Activated CD4-positive, alpha-beta T cell treated with anti-CD3 and anti-CD28 coated beads for 4 hours (primary cell): ENCODE measurements at regions not wholly inside any gene's neighbourhood (a gene's known extent, or its start where the extent isn't known, plus 50 kb on each side); places are given as distances from the start of the nearest gene placed in this dataset.

ENCODE experiments used
- DNase-seq, 2 donors: peaks; one replicate each; pipeline ENCODE4 v3.0.0-alpha.2; 2020

DNA sequence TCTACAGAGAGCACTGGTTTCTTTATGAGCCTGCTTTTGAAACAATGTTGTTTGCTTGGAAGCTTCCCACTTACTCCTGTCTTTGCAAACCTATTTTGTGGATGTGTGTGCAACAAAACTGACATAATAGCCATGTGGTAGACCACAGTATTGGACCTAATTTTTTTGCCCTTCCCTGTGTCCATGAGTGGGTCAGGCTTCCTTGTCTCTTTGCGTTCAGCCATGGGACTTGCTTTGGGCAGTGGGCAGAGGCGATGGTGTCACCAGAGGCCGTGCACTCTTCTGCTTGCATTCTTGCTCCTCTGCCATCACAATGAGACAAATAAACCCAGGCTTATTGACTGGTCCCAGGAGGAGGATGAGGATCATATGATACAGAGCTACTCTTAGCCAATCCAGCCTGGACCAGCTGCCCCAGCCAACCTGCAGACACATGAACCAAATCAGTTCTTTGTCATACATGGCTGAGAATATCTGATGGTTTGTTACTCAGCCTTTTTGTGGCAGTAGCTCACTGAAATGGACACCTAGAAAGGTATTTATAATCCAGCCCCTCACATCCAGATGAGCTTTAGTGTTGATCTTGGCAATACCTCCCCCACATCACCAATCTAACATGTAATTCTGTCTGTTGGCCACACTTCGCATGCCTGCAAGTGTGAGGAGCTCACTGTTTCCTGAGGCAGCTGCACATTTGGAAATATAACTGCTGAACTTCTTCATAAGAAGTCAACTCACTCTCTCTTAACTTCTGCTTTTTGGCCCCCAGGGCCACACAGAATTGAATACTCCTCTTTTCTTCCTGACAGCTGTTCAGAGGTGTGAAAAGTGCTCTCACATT, 427.8 kb upstream of the ZMIZ1 start:
- DNase-seq = no peak

DNA sequence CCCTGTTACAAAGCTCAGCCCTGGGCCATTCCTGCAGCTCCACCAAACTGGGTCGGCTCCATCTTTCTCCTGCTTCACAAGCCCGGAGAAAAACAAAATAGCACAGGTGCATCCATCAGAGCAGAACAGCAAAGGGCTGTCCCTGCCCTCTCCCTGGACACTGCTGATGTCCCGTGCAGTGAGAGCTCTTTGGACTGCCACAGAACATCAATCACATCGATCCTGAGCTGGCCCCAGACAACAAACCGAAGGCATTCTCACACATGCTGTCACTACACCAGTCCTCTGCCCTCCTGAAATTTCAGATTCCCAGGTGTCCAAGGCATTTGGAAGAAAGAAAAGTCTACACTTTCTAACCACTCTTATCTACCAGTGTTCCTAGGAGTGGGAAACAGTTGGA, 427.1 kb upstream of the ZMIZ1 start:
- no peak for DNase-seq

DNA sequence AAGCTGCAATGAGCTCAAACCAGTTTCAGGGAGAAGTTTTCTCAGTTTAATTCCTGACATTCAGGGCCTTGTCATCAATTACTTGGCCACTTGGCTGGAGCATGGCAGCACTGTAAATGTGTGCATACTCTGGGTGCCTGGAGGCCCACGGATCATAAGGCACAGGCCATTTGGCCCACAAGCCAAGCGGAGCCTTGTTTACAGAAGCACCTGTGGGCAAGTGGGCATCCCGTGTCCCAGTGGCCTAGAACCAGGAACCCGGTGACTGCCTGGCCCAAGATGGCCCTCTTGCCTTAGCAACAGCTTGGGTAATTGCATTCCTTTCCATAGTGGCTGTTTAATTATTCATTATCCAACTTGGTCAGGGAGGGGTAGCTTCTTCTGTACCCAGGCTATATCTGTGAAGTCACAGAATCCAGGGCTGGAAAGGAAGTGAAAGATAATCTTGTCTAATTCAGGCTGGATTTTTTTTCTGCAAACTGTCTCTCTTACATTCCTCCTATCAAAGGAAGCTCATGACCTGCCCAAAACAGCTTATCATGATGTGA, 426.4 kb upstream of the ZMIZ1 start:
- no peak for DNase-seq

DNA sequence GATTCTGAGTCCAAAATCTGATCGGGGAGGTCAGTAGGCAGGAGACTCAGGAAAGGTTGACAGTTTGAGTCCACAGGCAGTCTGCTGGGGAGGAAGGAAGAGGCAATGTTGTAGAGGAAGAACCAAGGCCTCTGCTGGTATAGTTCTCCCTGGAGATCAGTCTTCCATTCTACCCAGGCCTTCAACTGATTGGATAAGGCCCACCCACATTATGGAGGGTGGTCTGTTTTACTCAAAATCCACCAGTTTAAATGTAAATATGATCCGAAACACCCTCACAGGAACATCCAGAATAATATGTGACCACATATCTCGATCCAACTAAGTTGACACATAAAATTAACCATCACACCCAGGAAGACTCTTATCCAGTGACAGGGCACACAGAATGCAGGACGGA, 425.3 kb upstream of the ZMIZ1 start:
- DNase-seq = no peak

DNA sequence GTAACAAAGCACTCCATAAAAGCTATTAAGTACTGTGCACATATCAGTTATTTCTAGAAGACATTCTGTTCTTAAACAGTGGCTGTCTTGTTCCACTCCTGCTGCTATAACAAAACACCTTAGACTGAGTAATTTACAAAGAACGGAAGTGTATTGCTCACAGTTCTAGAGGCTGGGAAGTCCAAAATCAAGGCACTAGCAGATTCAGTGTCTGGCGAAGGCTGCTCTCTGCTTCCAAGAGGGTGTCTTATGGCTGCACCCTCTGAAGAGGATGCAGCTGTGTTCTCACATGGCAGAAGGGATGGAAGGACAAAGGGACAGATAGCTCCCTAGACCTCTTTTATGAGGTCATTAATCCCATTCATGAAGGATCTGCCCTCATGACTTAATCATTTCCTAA, 424.2 kb upstream of the ZMIZ1 start:
- DNase-seq = no peak

DNA sequence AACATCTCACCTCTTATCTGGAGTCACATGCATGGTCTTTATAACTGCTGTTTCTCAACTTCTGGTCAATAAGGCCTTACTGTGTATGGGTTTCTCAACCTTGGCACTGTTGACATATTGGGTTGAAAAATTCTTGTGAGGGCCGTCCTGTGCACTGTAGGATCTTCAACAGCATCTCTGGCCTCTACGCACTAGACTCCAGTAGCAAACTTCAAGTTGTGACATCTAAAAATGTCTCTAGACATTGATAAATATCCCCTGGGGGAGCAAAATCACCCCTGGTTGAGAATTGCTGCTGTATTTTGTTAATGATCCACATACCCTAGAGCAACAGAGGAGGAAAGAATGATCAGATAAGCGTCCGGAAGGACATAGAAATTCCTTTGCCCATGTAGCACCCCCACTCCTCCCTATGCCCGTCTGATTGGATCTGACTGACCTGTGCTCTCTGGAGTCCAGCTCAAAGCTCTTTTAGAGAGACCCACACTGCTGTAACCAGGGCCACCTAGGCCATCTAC, 423.5 kb upstream of the ZMIZ1 start:
- DNase-seq = no peak

DNA sequence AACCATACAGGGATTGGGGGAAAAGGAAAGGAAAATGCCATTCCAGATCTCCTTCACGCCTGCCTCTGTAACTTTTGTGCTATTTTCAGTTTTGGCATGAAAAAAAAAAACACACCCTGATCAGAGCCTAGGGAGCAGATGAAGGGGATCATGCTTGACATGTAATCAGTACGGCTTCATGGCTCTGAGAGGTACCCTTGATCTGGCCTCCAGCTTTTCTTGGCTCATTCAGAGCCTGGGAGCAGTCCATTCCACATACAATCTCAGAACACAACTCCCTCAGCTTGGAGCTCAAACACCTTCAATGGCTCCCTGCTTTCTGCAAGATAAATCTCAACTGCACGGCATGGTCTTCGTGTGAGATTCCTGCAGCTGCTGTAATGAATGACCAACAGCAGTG, 422.8 kb upstream of the ZMIZ1 start:
- DNase-seq = no peak

DNA sequence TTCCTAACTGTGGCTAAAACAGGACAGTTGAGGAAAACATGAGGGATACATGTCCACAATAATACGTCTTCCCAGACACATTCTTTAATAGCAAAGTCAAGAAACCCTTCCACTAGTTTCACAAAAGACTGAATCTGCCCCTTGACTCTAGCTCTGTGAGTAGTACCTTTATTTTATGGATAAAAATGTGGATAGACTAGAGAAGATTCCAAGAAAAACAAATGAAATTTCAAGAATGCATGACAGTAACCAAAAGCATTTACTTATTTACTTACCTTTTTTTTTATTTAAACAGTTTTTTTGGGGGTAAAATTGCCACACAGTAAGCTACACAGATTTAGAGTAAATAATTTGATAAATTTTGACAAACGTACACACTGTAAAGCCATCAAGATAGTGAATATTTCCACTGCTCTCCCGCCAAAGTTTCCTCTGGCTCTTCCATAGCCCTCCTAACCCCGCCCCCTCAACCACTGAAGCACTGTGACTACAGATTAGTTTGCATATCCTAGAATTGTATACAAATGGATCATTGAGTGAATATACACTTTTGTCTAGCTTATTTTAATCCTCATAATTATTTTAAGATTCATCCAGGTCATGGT, 420.4 kb upstream of the ZMIZ1 start:
- DNase-seq = no peak

DNA sequence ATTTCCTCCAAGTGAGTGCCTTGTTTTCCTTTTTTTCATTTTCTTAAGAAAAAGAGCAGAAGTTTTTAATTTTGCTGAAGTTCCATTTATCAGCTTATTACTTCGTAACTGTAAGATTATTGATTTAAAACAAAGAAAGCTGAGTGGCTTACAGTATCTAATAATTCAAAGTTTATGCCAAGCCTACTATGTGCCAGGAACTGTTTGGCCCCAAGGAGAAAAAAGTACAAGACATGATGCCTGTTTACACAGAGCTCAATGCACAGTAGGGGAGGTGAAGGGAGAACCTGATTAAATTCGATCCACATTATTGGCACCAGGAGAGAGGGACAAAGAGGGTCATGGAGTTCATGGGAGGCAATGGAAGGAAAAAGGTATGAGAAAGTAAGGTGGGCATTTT, 419.3 kb upstream of the ZMIZ1 start:
- no peak for DNase-seq

DNA sequence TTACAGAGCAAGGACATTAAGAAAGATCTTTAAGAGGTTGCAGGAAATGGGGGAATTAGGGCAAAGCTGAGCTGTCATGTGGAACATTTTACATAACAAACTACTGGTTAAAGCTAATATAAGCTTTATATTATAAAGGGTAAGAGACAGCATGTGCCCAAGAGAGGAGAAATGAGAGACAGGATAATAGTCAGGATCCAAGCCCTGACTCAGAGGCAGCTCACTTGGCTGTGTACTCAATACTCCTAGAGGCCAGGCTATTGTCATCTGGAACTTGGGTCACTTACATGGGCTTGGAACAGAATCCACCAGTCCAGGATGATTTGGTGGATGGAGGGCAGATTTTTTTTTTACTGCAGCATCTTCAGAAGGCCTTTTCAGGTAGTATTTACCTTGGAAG, 418.6 kb upstream of the ZMIZ1 start:
- no peak for DNase-seq

DNA sequence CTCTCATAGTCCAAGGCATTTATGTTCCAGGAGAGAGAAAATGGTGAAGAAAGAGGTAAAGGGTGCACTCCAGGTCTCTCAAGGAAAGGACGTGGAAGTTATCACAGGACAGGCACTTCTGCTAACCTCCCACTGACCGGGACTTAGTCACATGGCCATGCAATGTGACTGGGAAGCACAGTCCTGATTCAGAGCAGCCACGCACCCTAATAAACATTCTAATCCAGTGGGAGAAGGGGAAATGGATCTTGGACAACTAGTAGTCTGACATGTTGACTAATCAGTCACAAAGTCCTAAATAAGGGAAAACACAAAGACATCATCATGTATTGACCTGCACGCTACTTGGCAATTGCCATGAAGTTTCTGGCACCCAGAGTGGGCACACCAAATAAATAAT, 417.5 kb upstream of the ZMIZ1 start:
- DNase-seq = no peak

DNA sequence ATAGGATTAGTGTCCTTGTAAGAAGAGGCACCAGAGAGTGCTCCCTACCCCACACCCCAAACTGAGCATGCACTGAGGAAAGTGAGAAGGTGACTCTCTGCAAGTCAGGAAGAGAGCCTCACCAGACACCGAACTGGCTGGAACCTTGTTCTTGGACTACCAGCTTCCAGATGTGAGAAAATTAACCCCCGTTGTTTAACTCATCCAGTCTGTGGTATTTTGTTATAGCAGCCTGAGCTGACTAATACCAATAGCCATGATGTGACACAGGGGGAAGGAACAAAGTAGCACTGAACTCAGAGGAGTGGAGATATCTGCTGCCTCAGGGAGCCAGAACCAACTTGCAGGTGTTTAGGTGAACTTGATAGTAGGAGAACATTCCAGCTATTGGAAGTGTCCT, 415.2 kb upstream of the ZMIZ1 start:
- no peak for DNase-seq

DNA sequence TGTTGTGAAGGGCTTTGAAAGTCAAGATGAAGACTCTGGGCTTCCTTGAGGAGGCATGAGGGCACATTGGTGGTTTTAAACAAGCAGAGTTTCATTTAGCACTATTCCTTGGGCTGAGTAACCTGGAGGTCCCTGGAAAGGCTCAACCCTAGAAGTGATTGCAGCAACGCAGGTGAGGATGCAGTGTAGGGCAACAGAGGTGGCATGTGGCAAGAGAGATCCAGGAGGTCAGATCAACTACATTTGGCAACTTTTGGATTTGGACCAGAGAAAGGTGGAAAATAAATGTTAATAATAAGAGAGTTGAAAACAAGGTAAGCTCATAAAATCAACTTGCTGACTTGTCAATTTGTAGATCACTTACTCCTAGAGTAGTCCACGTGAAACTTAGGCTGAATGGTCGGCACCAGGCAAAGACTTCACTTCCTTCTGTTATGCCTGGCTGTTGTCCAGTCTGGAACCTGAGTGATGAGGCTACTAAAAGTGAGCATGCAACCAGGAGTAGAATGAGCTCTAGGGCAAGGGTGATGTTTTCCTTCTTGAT, 414.6 kb upstream of the ZMIZ1 start:
- DNase-seq = no peak

DNA sequence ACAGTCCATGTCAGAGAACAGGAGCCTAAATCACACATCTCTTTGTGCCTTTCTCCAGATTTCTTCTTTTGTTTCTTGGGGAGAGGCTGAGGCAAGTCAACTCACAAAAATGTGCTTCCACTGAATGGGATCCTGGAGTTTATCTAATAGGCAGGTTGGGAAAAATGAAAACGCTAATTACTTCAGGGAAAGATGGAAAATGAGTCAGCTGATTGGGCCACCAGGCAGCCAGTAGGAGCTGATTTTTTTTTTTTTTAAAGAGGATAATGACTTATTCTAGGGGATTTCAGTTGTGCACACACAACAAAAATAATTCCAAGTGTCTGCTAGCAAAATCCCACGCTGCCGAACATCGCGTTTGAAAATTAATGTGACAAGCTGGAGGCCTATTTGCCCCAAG, 412.8 kb upstream of the ZMIZ1 start:
- DNase-seq = no peak

DNA sequence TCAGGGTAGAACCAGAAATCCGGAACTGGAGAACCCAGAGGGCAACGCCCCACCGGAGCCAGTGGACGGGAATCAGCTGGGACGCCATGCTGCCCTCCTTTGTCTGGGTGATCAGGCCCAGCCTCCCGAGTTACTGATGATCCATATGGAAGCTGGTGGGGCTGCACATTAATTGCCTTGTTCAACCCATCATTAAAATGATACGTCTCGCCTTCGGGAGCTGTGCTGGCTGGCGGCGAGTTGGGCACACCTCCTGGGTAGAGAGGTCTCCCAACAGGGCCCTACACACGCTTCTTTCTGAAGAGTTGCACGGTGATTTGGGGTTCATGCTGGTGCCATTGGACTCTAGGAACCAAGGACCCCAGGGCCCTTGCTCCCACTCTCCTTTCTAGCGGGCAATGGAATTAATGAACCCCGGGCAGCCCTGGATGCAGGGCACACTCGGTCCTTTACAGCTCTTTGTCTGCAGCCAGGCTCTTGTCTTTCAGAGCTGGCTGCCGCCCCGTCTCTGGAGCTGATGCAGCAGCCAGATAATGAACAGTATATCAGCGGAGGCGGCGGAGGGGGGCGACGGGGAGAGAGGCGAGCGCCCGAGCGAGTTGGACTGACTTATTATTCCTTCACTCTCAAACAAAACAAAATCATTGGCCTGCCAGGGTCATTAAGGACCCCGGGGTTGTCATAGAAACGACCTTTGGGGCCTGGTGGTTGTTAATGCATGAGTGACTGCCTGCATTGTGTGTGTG, 412.2 kb upstream of the ZMIZ1 start:
- no peak for DNase-seq

DNA sequence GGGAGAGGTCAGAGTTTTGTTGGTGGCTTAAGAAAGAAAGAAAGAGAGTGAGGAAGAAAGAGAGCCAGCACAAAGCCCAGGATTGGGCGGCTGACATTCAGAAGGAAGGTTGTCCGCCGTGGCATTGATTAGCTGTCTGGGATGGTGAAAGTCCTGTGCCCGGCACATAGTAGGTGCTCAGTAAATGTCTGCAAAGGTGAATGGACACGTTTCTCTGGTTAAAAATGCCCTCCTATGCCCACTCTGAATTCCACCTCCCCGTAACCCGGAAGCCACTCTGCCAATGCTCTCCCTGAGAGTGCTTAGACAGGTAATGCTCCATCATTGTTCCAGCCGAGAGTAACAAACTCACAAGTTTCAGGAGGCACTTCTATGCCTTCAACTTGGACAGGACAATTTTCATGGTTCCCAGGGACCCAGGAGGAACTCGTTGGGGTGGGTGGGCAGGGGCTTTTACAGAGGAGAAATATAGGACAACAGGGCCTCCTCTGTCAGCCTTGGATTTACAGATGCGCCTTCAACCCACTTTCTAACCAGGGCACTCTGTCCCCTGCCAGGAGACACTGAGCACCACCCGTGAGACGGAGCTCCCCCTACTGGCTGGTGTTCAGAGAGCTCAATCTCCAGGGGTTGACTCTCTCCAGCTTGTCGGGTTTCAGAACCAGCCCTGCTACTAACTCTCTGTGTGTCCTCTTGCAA, 411.5 kb upstream of the ZMIZ1 start:
- DNase-seq = peak; percentile 44 to 55

DNA sequence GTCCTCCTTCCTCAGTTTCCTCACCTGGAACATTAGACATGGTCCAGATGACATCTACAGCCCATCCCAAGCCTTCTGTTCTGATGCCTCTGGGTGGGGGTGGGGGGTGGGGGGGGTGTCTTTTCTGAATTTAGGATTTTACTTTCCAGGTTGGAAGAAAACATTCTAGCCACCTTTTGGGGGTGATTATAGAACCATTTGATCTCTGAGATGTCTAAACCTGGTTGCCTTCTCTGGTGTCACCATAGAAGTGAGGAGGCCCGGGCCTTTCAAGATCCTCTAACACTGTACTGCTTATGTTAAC, 411.0 kb upstream of the ZMIZ1 start:
- DNase-seq = no peak

DNA sequence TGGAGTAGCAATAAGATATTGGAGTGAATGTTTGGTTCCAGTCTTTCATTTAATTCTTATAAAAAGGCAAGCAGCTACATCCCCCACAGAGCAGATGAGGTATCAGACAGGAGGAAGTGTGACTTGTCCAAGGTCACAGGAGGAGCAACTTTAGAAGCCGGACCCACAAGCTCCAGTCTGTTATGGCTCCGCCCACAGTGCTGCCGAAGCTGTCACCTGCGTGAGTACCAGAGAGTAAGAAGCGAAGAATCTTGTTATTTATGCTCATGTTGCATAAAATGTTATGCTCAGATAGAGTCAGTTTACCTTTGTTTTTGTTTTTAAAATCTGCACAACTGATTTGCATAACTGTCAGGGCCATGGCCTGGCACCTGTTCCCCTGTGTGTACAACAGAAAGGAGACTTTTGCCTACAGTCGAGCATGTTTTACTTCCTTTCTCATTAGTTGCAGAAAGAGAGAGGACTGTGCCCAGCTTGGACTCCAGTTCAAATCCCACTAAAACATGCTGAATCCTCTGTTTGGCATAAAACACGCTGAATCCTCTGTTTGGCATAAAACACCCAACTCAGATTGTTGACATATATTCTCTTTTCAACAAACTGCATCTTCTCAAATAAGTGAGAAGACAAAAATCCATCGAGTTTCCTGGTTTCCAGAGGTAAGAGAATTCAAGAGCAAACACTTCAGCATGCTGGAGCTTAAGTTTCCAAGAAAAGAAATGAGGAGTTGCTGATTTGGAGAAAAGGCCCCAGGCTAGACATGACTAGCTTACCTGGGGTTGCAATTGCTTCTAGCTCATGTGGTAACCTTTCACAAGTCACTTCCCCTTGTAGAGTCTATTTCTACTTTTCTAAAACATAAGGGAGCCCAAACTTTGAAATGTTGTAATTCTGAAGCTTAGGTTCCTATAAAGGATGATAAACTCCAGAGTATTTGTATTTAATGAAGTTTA, 409.8 kb upstream of the ZMIZ1 start:
- no peak for DNase-seq

DNA sequence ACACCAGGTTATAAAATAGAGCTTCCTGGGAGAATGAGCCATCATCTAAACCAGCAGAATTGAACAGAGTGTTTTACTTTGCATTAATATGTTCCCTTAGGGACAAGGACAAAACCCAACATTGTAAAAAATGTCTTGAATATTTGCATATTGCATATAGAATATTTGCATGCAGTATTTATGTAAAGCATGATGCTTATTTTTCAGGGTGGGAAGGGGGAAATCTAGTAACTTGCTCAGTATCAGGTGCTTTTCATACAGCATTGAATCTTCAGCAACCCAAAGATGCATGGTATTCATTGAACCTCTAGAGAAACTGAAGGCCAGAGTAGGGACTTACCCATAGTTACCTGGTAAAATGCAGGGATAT, 409.2 kb upstream of the ZMIZ1 start:
- no peak for DNase-seq

DNA sequence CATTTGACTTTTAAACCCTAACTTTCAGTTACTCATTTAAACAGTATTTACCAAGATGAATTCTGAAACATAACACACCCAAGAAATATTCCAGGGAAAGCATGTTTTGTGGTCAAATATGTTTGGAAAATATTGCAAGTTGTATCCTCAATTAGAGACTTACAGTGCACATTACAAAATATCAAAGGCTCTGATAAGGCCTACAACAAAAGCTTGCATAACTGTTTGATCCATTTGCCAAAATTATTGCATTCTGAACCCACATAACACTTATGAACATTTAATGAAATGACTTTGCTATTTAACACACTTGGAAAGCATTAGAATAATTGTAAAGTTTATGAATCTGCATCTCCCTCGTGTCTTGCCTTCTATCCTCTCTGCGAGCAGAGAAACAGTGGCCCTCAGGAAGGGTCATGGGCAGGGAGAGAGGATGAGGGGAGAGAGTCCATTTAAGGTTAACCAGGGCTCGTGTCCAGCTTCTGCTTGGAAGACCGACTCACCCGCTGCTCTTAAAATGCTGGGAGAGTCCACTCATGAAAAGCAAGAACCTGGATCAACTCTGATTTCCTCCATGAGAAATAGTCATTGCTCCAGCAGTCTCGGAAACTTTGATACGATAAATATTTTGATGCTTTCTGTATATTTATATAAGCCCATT, 408.2 kb upstream of the ZMIZ1 start:
- DNase-seq = no peak

DNA sequence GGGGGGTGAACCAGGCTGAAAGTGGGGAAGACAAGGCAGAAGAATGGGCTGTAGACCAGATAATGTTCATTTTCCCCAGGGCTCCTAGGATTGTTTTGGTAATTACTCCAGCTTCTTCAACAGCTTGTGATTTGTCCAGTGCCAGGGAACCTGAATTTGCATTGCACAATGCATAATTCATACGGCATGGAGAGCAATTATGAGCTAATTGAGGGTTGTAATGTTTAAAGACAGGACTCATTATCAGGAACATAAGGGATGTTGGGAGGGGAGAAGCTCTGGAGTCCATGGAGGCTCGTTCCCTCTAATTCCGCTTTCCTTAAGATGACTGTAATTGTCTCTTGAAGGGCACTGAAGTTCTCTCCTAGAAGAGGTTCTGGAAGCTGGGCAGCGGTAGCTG, 405.0 kb upstream of the ZMIZ1 start:
- no peak for DNase-seq
